ENCODE measurements at regions not wholly inside any gene's neighbourhood (a gene's known extent, or its start where the extent isn't known, plus 50 kb on each side); places are given as distances from the start of the nearest gene placed in this dataset.
"Not testable (repeated sequence)": the region's sequence is repeated elsewhere in the genome, so short reads cannot be mapped to it uniquely, and the experiment has no call there.

- DNase-seq (no peak), ATAC-seq (no peak)
- Histone ChIP-seq H3K4me3 (no peak overlapping the region), H3K27me3 (no peaks in the 10 kb centered on the region), H3K36me3 (no peaks in the 10 kb centered on the region), H3K9me3 (no peaks in the 10 kb centered on the region), H3K27ac (no peak overlapping the region), H3K4me1 (no peaks in the 10 kb centered on the region)
- TF ChIP-seq CTCF (IDR thresholded peaks at IDR 0.05 in 4 of 5, conservative IDR thresholded peaks at IDR 0.05 in 1 of 5) (no peak), POLR2A (IDR thresholded peaks at IDR 0.05) (no peak)
- in situ Hi-C loops (cut with MboI; ENCODE audit: low sequenced_read_pairs in 4 of 4): no loop called here
- intact Hi-C loops (cut with DNase I; ENCODE audit: low total_unique reads): no loop called here
These were observed 650.4 kb upstream of the CADM2 start for GRCh38 chr3:84308379-84308778.

- no peaks in the 10 kb centered on the region for H3K36me3 ChIP-seq
- intact Hi-C loops (cut with DNase I; ENCODE audit: low total_unique reads) (no loop called here), in situ Hi-C loops (cut with MboI; ENCODE audit: low sequenced_read_pairs in 4 of 4) (no loop called here)
- no peaks in the 10 kb centered on the region for H3K4me1 ChIP-seq
- no peak for DNase-seq
- no peak overlapping the region for H3K4me3 ChIP-seq
- no peak overlapping the region for H3K27ac ChIP-seq
- ATAC-seq: no peak
- no peaks in the 10 kb centered on the region for H3K27me3 ChIP-seq
- no peak for TF ChIP-seq CTCF (IDR thresholded peaks at IDR 0.05 in 4 of 5, conservative IDR thresholded peaks at IDR 0.05 in 1 of 5)
- no peak for TF ChIP-seq POLR2A (IDR thresholded peaks at IDR 0.05)
- H3K9me3 ChIP-seq: no peaks in the 10 kb centered on the region
These were observed 640.4 kb upstream of the CADM2 start for GRCh38 chr3:84318273-84318809.

- ATAC-seq; H3K27me3 ChIP-seq; H3K4me1 ChIP-seq; intact Hi-C loops (cut with DNase I; ENCODE audit: low total_unique reads); H3K36me3 ChIP-seq; in situ Hi-C loops (cut with MboI; ENCODE audit: low sequenced_read_pairs in 4 of 4); H3K9me3 ChIP-seq; DNase-seq; H3K27ac ChIP-seq; H3K4me3 ChIP-seq: not testable (repeated sequence)
These were observed 593.1 kb upstream of the CADM2 start for GRCh38 chr3:84365563-84366278.

All from gastrocnemius medialis (tissue), 4 donors.